SHP77 (cell line): ENCODE measurements at regions not wholly inside any gene's neighbourhood (a gene's known extent, or its start where the extent isn't known, plus 50 kb on each side); places are given as distances from the start of the nearest gene placed in this dataset.

Experiments
- DNase-seq, 2 experiments: peaks; one replicate each; lab custom pipeline; 2025; lab: John Stamatoyannopoulos, UW

DNA sequence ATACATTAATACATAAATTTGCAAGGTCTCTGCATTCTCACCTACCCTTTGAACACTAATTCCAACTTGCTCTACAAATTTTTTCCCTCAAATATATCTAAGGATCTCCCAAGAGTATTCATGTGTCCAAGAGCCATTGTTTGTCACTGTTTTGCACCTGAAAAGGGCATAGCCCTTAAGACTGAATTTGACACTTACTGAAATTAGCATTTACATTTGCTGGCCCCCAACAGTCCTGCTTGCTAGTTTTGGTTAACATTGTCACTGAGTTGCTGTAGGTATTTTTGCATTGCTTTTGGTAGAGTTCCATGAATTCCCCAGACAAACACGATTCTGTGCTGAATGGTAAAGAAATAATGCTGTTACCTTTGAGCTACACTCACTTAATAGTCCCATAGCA lies 57.3 kb downstream of the KCNA4 start:
- DNase-seq: no peak

DNA sequence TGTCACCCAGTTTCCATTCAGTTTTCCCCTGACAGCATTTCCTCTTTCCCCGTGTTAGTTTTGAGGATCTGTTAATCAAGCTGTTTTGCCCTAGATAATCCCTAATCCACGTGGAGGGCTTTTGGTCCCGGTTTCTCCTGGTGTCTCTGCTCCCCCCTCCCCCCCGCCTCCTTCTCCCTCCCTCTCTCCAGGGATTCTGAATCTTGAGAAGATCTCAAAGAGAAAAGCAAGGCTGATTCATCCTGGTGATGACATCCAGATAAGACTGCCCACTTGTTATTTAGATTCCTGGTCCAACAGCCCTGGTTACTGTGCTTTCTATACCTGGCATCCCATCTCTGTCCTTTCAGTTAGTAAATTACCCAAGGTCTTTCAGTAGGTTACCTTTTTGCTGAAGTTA lies 59.4 kb downstream of the KCNA4 start:
- DNase-seq: no peak

- no peak for DNase-seq
Observed at GRCh38 chr11:29956076-29956556, 60.7 kb downstream of the KCNA4 start.

DNA sequence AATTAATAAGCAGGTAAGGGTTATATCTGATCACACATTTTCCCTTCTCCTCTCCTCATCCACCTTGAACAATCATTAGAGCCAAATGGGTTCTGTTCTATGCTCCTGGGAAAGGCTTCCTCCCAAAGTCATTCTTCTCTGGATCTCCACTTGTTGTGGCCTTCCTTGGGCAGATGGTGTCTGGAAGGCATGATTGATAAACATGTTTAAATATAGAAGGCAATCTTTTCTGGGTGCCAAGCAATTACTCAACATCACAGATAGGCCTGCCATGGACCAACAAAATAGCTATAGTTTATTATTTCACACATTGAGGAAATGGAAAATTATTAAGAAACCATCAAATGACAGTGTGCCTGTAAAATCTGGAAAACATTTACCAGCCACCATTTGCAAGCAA lies 73.5 kb downstream of the KCNA4 start:
- no peak for DNase-seq

- DNase-seq: no peak
Observed at GRCh38 chr11:29937526-29937925, 79.3 kb downstream of the KCNA4 start.

DNA sequence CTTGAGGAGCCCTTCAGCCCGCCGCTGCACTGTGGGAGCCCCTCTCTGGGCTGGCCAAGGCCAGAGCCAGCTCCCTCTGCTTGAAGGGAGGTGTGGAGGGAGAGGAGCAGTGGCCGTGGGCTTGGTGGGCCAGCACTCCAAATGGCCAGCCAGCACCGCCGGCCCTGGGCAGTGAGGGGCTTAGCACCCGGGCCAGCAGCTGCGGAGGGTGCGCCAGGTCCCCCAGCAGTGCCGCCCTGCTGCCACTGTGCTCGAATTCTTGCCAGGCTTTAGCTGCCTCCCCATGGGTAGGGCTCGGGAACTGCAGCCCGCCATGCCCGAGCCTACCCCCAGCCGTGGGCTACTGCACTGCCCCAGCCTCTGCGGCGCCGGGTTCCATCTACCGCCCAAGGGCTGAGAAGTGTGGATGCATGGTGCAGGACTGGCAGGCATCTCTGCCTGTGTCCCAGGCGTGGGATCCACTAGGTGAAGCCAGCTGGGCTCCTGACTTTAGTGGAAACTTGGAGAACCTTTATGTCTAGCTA lies 82.7 kb downstream of the KCNA4 start:
- DNase-seq: no peak

- DNase-seq: no peak
Observed at GRCh38 chr11:29916040-29916439, 100.8 kb downstream of the KCNA4 start.

DNA sequence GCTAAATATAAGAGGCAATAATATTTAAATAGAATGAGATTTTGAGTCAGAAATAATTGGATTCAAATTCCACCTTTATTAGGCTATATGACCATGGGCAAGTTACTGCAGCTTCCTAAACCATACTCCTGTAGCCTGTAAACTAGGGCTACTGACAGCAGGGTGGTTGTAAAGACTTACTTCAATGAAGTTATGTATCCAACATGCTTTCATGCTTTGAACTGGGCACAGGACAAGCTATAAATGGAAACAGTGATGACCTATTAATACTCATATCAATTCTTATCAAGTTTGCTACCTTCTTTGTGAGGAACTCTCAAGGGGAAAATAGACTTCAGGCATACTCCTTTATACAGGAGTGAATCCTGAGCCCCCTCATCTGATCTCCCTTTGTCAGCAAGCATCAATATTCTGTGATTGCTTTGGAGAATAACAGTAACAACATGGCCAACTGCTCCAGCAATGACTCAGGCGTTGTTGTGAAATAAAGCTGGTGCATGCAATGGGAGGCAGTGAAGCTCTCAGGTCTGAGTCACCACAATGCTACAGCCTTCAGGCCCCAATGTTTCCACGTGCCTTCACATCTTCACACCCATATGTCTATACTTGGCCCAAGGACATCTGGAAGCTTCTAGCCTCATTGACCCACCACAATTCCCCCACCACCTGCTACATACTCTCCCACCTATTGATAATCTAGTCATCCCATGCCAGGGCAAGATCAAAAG lies 102.5 kb downstream of the KCNA4 start:
- DNase-seq: no peak

- DNase-seq: no peak
Observed at GRCh38 chr11:29913352-29913751, 103.5 kb downstream of the KCNA4 start.

DNA sequence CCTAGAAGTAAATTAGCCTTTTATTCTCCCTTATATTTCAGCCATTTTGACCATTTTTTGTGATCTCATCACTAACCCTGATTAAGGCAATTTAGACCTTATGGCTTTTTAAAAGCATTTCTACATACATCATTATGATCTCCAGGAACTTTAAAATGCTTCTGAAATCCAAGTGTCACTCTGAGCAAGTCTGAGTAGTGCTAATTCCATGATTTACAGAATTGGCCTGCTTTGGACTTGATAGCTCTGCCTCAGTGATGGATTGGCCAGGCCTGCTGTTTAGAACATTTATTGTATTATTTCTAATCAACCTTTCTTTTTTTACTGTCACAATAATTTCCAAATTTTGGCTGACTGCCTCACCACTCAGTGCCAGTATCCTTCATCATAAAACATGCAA lies 116.4 kb downstream of the KCNA4 start:
- DNase-seq: no peak

DNA sequence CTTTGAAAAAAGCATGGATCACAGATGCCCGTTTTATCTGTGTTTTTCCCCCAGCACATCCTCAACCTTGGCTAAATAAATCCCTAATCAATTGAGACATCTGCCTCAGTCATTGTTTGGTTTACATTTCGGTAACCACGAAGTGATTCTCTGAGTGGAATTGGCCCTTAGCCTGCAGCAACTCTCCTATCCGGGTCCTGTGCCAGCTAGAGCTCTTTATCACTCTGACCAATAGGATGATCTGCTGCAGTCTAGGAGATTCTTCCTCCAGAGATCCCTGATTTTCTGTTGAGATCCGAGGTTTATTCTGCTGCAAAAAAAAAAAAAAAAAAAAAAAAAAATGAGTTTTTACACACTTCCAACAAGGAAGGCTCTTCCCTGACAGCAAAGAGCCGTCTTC lies 137.3 kb downstream of the KCNA4 start:
- DNase-seq: no peak

- DNase-seq: no peak
Observed at GRCh38 chr11:29876192-29876591, 140.6 kb downstream of the KCNA4 start.

- no peak for DNase-seq
Observed at GRCh38 chr11:29847219-29847618, 169.6 kb downstream of the KCNA4 start.

- no peak for DNase-seq
Observed at GRCh38 chr11:29844701-29845379, 172.0 kb downstream of the KCNA4 start.

DNA sequence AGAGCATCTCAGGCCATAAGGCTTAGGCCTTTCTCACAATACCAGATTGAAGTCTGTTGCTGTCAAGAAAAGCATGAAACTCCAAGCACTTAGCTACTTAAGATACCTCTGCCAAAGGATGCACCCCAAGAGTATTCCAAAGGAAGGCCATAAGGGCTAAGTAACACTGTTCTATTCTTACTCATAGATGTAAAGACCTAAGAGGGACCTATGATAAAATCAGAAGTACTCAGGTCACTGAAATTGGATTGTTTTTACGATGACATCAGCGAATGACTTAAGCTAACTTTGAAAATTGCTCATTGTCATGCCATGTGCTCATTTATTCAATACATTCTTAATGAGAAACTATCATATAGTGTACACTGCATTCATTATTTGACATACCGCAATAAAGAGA lies 172.8 kb downstream of the KCNA4 start:
- no peak for DNase-seq

DNA sequence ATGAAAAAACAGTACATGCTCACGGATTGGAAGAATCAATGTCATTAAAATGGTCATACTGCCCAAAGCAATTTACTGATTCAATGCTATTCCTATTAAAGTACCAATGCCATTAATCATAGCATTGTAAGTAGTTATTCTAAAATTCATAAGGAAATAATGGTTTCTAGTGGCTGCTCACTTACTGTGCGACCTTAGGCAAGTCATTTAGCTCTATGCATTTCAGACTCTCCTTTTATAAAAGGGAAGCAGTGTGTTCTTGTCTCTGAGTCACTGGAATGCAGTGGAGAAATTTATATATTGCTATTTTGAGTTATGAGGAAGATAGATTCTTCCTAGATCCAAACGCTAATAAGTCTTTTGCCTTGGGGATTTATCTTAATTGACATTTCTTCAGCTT lies 174.8 kb downstream of the KCNA4 start:
- no peak for DNase-seq

DNA sequence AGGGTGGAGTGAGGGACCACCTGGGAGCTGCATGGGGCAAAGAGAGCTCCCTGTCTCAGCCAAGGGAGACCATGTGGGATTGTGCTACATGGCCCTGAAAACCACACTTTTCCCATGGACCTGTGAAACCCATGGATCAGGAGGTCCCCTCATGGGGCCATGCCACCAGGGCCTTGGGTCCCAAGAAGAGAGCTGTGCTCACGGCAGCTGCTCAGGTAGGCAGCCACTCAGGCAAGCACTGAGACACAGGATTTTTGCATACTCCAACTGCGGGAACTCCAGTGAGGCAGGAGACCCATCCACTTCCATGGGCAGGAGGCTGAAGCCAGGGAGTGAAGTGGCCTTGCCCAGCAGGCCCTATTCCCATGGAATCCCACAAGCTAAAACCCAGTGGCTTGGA lies 190.0 kb downstream of the KCNA4 start:
- DNase-seq: no peak

DNA sequence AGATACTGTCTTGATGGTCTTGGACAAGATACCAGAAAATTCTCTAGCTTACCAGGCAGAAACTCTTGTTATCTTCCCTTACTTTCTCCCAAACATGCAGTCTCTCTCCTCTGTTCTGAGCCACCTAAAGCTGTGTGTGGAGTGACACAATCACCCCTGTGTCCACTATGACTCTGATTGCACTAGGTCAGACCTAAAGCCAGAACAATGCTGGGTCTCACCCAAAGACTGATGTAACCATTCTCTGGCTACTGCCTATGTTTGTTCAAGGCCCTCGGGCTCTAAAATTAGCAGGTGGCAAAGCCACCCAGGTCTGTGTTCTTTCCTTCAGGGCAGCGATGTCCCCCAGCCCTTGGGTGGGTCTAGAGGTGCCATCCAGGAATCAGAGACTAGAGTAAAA lies 200.5 kb downstream of the KCNA4 start:
- no peak for DNase-seq

GRCh38 chr11:29809121-29809520 lies 207.7 kb downstream of the KCNA4 start:
- no peak for DNase-seq

GRCh38 chr11:29802522-29802921 lies 214.3 kb downstream of the KCNA4 start:
- DNase-seq: no peak

DNA sequence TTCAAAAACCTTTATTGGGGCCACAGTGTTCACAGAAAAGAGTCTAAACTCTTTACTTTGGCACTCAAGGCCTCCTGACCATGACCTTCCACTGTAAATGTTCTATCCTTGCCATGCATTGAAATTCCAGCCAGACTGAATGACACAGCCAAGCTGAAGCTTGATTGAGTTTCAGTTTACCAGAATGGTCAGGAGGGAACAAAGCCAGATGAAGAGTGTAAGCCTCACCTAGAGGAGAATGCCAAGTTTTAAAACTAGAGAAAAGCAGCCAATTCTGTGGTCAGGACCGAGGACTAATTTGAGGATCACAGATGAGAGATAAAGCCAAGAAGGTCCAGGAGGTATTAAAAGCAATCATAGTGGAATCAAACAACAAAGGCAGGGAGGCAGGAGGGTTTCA lies 215.3 kb downstream of the KCNA4 start:
- DNase-seq: no peak

- DNase-seq: no peak
Observed at GRCh38 chr11:29786092-29786491, 230.7 kb downstream of the KCNA4 start.

GRCh38 chr11:29783506-29783905 lies 233.3 kb downstream of the KCNA4 start:
- no peak for DNase-seq

DNA sequence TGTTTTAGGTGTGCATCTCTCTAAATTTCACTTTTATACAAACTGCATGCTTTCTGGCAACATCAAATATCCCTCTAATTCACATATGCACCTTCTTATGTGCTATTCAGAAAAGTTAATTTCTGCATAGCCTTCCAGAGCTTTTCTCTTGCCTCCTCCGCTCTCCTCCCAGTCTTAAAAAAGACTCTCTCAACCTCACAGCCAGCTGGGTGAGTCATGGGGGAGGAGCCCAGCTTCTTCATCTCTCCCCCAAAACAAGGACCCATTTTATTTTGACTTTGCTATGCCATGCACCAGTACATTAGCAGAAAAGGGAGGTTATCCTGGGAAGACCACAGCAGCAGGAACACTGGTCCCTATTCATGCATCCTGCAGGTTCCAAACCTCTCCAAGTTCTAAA lies 234.4 kb downstream of the KCNA4 start:
- no peak for DNase-seq
